WERI-Rb-1 (cell line): ENCODE measurements at regions not wholly inside any gene's neighbourhood (a gene's known extent, or its start where the extent isn't known, plus 50 kb on each side); places are given as distances from the start of the nearest gene placed in this dataset.

Experiments used
- DNase-seq: peaks from one replicate; pipeline ENCODE4 v3.0.0-alpha.2; 2020
- H3K27ac ChIP-seq: fragments of 250-450 bp; sonication (Bioruptor Pico); 2 replicates; pipeline ENCODE4 v1.5.1; 2020; ENCODE audit warnings: mild to moderate bottlenecking, moderate library complexity
- H3K27me3 ChIP-seq: fragments of 250-450 bp; sonication (Bioruptor Pico); 2 replicates; pipeline ENCODE4 v1.5.1; 2021; ENCODE audit warnings: mild to moderate bottlenecking, low read depth, moderate library complexity; ENCODE audit not compliant: insufficient read depth, severe bottlenecking
- H3K36me3 ChIP-seq: fragments of 250-450 bp; sonication (Bioruptor Pico); 2 replicates; pipeline ENCODE4 v1.5.1; 2020; ENCODE audit warnings: mild to moderate bottlenecking, moderate library complexity
- H3K4me3 ChIP-seq: 2 replicates; pipeline ENCODE4 v1.5.1; 2011; ENCODE audit warnings: low read depth, mild to moderate bottlenecking, control low read depth, low read length
- H3K9me3 ChIP-seq: fragments of 250-450 bp; sonication (Bioruptor Pico); 2 replicates; pipeline ENCODE4 v1.5.1; 2021; ENCODE audit warnings: mild to moderate bottlenecking, moderate library complexity; ENCODE audit not compliant: severe bottlenecking
- TF ChIP-seq, protein P1 (sequence below): IDR thresholded peaks from 2 replicates; pipeline ENCODE4 v1.5.1; 2011; ENCODE audit warnings: low read depth, mild to moderate bottlenecking, control low read depth, inconsistent platforms, low read length

DNA sequence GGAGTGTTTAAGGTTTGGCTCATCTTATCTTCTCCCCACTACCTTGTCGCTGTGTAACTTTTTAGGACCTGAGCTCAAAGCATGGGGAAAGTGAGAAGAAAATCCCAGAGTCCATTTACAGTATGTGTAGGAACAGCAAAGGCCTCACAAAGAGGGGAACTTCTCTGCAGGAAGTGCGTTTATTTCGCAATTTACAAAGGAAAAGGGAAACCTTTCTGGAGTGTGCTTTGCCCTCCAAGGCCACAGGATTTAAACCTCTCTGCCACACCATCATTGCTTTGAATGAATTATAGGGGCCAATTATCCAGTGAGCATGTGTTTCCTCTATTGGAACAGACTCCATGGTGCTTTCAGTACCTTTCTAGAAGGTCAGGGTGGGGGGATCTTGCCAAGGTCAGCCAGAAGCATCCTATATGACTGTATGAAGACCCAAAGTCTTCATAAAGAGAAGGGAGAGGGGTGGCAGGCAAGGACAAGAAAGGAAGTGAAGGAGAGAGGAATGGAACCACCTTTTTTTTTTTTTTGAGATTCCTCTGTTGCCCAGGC lies 68.1 kb upstream of the LMO2 start:
- no peaks in the 10 kb centered on the region for H3K27me3 ChIP-seq
- no peaks in the 10 kb centered on the region for H3K9me3 ChIP-seq
- no peaks in the 10 kb centered on the region for H3K36me3 ChIP-seq
- DNase-seq = no peak
- TF ChIP-seq, protein P1, sequence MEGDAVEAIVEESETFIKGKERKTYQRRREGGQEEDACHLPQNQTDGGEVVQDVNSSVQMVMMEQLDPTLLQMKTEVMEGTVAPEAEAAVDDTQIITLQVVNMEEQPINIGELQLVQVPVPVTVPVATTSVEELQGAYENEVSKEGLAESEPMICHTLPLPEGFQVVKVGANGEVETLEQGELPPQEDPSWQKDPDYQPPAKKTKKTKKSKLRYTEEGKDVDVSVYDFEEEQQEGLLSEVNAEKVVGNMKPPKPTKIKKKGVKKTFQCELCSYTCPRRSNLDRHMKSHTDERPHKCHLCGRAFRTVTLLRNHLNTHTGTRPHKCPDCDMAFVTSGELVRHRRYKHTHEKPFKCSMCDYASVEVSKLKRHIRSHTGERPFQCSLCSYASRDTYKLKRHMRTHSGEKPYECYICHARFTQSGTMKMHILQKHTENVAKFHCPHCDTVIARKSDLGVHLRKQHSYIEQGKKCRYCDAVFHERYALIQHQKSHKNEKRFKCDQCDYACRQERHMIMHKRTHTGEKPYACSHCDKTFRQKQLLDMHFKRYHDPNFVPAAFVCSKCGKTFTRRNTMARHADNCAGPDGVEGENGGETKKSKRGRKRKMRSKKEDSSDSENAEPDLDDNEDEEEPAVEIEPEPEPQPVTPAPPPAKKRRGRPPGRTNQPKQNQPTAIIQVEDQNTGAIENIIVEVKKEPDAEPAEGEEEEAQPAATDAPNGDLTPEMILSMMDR = no peak
- no peak overlapping the region for H3K4me3 ChIP-seq
- H3K27ac ChIP-seq = no peak overlapping the region

DNA sequence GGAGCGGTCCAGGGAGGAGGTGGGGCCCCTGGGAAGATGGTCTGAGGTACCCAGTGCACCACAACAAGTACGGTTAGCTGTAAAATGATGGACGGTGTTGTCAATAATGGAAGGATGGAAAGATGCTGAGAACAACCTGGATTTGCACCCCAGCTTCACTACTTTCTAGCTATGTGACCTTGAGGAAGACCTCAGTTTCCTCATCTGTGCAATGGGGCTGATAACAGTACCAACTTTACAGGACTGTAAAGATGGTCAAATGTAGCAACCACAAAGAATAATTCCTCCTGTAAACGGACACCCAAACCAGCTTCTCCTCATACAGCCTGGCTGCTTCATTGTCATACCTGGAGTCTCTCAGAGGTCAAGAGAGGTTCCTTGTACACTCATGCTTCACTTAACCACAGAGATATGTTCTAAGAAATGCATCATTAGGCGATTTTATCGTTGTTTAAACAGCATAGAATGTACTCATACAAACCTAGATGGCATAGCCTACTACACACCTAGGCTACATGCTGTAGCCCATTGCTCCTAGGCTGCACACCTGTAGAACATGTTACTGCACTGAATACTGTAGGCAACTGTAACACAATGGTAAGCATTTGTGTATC lies 65.5 kb upstream of the LMO2 start:
- H3K27ac ChIP-seq = no peak overlapping the region
- TF ChIP-seq, protein P1 = no peak
- no peaks in the 10 kb centered on the region for H3K9me3 ChIP-seq
- H3K4me3 ChIP-seq = no peak overlapping the region
- no peaks in the 10 kb centered on the region for H3K36me3 ChIP-seq
- H3K27me3 ChIP-seq = no peaks in the 10 kb centered on the region
- DNase-seq = no peak

DNA sequence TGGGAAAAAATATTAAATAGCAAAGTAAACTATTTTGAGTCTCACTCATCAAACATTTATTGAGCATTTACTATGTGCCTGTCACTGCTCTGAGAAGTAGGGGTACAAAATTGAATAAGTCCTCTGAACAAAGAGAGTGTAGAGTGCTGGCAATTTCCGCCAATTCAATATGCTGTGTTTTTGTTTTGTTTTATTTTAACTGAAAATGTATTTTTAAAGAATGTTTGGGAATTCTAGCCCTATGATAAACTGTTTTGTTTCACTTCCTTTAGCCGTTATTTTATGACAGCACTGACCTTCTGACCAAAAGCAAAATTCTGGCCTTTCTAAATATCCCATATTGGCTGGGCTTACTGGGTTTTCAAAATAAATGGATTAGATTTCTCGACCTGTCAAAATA lies 64.7 kb upstream of the LMO2 start:
- TF ChIP-seq, protein P1 = no peak
- Histone ChIP-seq H3K36me3 (no peaks in the 10 kb centered on the region), H3K27ac (no peak overlapping the region), H3K9me3 (no peaks in the 10 kb centered on the region), H3K27me3 (no peaks in the 10 kb centered on the region), H3K4me3 (no peak overlapping the region)
- no peak for DNase-seq

DNA sequence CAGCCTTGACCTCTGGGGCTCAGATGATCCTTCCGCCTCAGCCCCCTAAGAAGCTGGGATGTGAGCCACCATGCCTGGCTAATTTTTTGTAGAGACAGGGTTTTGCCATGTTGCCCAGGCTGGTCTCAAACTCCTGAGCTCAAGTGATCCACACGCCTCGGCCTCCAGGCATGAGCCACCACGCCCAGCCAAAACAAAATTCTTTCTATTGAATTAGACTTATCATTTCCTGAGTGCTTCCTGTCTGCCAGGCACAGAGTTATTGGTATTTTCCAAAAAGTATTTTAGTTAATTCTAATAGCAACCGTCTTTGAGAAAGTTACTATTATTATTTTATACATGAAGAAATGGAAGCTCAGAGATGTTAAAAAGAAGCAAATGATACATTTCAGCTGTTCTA lies 61.4 kb upstream of the LMO2 start:
- Histone ChIP-seq H3K27me3 (no peaks in the 10 kb centered on the region), H3K9me3 (no peaks in the 10 kb centered on the region), H3K27ac (no peak overlapping the region), H3K36me3 (no peaks in the 10 kb centered on the region), H3K4me3 (no peak overlapping the region)
- DNase-seq = no peak
- TF ChIP-seq, protein P1 = no peak

DNA sequence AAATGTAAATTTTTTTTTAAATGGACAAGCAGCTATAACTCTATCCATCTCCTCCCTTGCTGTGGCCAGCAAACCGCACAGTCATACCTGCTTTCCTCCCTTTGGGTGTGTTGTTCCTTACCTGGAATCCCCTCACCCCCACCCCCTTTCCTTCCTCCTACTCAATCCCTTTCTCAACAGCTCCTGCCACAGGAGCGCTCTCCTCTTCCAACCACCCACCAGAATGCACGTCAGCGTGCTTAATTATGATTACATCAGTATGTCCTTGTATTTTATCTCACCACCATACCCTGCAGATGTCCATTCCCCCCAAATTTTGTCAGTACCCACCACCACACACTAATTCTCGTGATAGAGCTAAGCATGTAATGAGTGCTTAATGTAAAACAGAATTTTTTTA lies 60.9 kb upstream of the LMO2 start:
- H3K27ac ChIP-seq = no peak overlapping the region
- no peaks in the 10 kb centered on the region for H3K27me3 ChIP-seq
- DNase-seq = no peak
- H3K36me3 ChIP-seq = no peaks in the 10 kb centered on the region
- TF ChIP-seq, protein P1 = no peak
- H3K9me3 ChIP-seq = no peaks in the 10 kb centered on the region
- H3K4me3 ChIP-seq = no peak overlapping the region
